OCI-LY3 (cell line): ENCODE measurements at regions not wholly inside any gene's neighbourhood (a gene's known extent, or its start where the extent isn't known, plus 50 kb on each side); places are given as distances from the start of the nearest gene placed in this dataset.

Source experiments
- EZH2phosphoT487 ChIP-seq: fragments of 200-600 bp; shearing (Covaris generic); IDR thresholded peaks from 2 replicates; pipeline ENCODE4 v1.6.1; 2018; ENCODE audit warnings: antibody characterized with exemption, mixed run types, low read depth
- TF ChIP-seq, protein P1 (sequence below): fragments of 200-600, 300-600 bp; sonication (generic); IDR thresholded peaks from 2 replicates; pipeline ENCODE4 v1.5.1; 2014; ENCODE audit warnings: antibody characterized with exemption, low read length, low read depth

DNA sequence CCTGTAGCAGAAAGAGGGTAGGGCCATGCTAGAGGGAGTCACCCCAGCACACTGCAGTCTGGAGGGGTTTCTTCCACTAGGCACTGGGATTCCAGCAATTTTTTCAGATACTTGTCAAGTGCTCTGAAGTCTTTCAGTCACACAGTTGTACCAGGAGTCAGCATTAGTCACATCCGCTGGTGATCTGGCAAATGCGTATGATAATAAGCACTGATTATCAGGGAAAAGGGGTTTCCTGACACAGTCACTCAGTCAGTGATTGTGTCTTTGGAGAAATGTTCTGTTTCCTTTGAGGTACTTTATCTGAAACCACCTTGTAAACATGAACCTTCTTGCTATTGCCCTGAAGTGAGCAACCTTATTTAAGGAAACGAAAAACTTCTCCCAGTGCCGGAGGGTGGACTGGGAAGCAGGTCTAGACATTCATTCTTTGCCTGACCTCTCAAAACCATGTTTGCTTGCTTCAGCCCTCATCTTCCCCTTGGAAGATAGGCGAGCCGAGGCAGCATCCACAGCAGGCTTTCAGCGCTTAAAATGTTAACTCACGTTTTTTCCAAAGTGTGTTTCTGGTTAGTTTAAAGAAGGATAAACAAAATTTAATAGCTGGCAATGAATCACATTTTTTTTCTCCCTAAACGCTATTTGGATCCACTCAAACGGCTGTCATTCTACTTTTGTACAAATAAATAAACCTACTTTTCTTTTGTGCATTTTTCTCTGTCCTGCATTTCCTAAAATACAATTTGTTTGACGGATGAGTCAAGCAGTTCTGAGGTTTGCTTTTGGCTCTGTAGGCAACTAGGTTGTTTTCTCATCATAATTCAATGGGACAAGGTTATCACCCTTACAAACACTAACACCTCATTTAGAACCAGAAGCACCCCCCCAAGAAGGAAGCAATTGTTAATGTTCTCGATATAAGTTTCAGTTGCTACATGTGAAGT is 77.7 kb downstream of the FOXD1 start:
- TF ChIP-seq, protein P1, sequence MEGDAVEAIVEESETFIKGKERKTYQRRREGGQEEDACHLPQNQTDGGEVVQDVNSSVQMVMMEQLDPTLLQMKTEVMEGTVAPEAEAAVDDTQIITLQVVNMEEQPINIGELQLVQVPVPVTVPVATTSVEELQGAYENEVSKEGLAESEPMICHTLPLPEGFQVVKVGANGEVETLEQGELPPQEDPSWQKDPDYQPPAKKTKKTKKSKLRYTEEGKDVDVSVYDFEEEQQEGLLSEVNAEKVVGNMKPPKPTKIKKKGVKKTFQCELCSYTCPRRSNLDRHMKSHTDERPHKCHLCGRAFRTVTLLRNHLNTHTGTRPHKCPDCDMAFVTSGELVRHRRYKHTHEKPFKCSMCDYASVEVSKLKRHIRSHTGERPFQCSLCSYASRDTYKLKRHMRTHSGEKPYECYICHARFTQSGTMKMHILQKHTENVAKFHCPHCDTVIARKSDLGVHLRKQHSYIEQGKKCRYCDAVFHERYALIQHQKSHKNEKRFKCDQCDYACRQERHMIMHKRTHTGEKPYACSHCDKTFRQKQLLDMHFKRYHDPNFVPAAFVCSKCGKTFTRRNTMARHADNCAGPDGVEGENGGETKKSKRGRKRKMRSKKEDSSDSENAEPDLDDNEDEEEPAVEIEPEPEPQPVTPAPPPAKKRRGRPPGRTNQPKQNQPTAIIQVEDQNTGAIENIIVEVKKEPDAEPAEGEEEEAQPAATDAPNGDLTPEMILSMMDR: no peak
- no peak for TF ChIP-seq EZH2phosphoT487
